ENCODE measurements at regions not wholly inside any gene's neighbourhood (a gene's known extent, or its start where the extent isn't known, plus 50 kb on each side); places are given as distances from the start of the nearest gene placed in this dataset.

- CTCF ChIA-PET: no interaction called here
- TF ChIP-seq MXI1 (IDR thresholded peaks at IDR 0.05; ENCODE audit: borderline replicate concordance, low read depth, low read length): no peak
- no peak for TF ChIP-seq NFE2L2 (IDR thresholded peaks at IDR 0.05; ENCODE audit: low read depth, low read length)
- TF ChIP-seq POLR2A (IDR thresholded peaks at IDR 0.05; ENCODE audit: low read depth, low read length): no peak
- no peak for TF ChIP-seq MAZ (IDR thresholded peaks at IDR 0.05; ENCODE audit: borderline replicate concordance, low read depth, low read length)
- no peak for TF ChIP-seq CHD1 (IDR thresholded peaks at IDR 0.05; ENCODE audit: low read depth, low read length)
- TF ChIP-seq RCOR1 (IDR thresholded peaks at IDR 0.05; ENCODE audit: insufficient replicate concordance, low read length): no peak
- no peak for TF ChIP-seq BHLHE40 (IDR thresholded peaks at IDR 0.05; ENCODE audit: low read depth, low read length)
- TF ChIP-seq RFX5 (IDR thresholded peaks at IDR 0.05; ENCODE audit: low read depth, low read length): no peak
- TF ChIP-seq USF2 (IDR thresholded peaks at IDR 0.05; ENCODE audit: low read depth, low read length): no peak
- no peak for TF ChIP-seq RAD21 (IDR thresholded peaks at IDR 0.05; ENCODE audit: low read length)
- TF ChIP-seq SMC3 (IDR thresholded peaks at IDR 0.05; ENCODE audit: low read depth, low read length): no peak
- no peak for TF ChIP-seq CTCF (conservative IDR thresholded peaks at IDR 0.05; ENCODE audit: low read depth, low read length)
- TF ChIP-seq ELK1 (IDR thresholded peaks at IDR 0.05; ENCODE audit: borderline replicate concordance, low read depth, low read length): no peak
- no peak for TF ChIP-seq MAFK (IDR thresholded peaks at IDR 0.05; ENCODE audit: low read depth, low read length)
- no peak for TF ChIP-seq CEBPB (IDR thresholded peaks at IDR 0.05; ENCODE audit: low read depth, low read length)
Observed at GRCh38 chr9:30349526-30350513, 2034.6 kb upstream of the ACO1 start.

More at GRCh38 chr9:30349526-30350513, 2034.6 kb upstream of the ACO1 start:
- Histone ChIP-seq H3K23ac (ENCODE audit: low read depth, low read length) (no peak overlapping the region), H3K18ac (ENCODE audit: low read depth, low read length) (no peak overlapping the region), H3K27ac (ENCODE audit: insufficient read depth, low read length) (no peak overlapping the region), H2BK15ac (ENCODE audit: low read depth, low read length) (no peak overlapping the region), H2BK120ac (ENCODE audit: low read depth, low read length) (no peak overlapping the region), H2BK20ac (ENCODE audit: low read depth, low read length) (no peak overlapping the region), H3K4me3 (ENCODE audit: insufficient read depth, low read depth, low read length) (no peak overlapping the region), H2AFZ (replicated peaks; ENCODE audit: low read length, poor library complexity) (no peak overlapping the region), H3K9me1 (ENCODE audit: insufficient read depth, low read length) (no peaks in the 10 kb centered on the region), H4K91ac (ENCODE audit: insufficient read depth, low read depth, low read length) (no peak overlapping the region), H3K4me1 (ENCODE audit: control insufficient read depth, insufficient read depth, low read length) (no peaks in the 10 kb centered on the region), H4K5ac (ENCODE audit: low read depth, low read length) (no peak overlapping the region), H3K27me3 (ENCODE audit: control insufficient read depth, insufficient read depth, low read length) (no peaks in the 10 kb centered on the region), H3K9me3 (ENCODE audit: control insufficient read depth, insufficient read depth, low read length) (peaks cover 10% of the 10 kb centered on the region; the same call in 1 of the 2 replicates), H2BK5ac (ENCODE audit: low read depth, low read length, poor library complexity, severe bottlenecking) (no peak overlapping the region), H3K4ac (ENCODE audit: low read depth, low read length) (no peak overlapping the region), H3K36me3 (ENCODE audit: control insufficient read depth, insufficient read depth, low read length) (no peaks in the 10 kb centered on the region), H2AK9ac (replicated peaks; ENCODE audit: low read depth, low read length, poor library complexity) (no peak overlapping the region), H2AK5ac (ENCODE audit: low read depth, low read length) (no peak overlapping the region), H4K8ac (ENCODE audit: low read depth in 2 of 2, low read length in 2 of 2) (no peak overlapping the region), H3K79me1 (ENCODE audit: low read depth in 1 of 2, low read length in 2 of 2) (no peaks in the 10 kb centered on the region), H3K9ac (ENCODE audit: low read depth, low read length) (no peak overlapping the region), H3K4me2 (ENCODE audit: low read depth, low read length) (no peak overlapping the region), H3K56ac (ENCODE audit: extremely low read depth, insufficient read depth, low read length) (no peak overlapping the region), H4K20me1 (ENCODE audit: insufficient read depth, low read length) (no peaks in the 10 kb centered on the region), H3K14ac (replicated peaks; ENCODE audit: low read depth, low read length) (no peak overlapping the region)
- in situ Hi-C loops (cut with MboI; ENCODE audit: low sequenced_read_pairs) (no loop called here), intact Hi-C loops (cut with micrococcal nuclease) (no loop called here), dilution Hi-C loops (cut with HindIII; ENCODE audit: low sequenced_read_pairs, unreplicated experiment) (no loop called here)
- ATAC-seq (ENCODE audit: low read depth) (no peak), DNase-seq (no peak)
- POLR2A ChIA-PET (ENCODE audit: unreplicated experiment): no interaction called here
- no TSS peak for BruUV-seq (replicated peaks)
- WGBS, 2 experiments (ENCODE audit: extremely low coverage in 2 of 2, insufficient read length in 1 of 2): 69% methylated on average over 5 of the region's 19 CpGs; no CpG with 5 or more reads in 1 of the 2 experiments
